SK-N-SH treated with all-trans-retinoic acid at 6 μM for 48 hours (cell line): ENCODE measurements at regions not wholly inside any gene's neighbourhood (a gene's known extent, or its start where the extent isn't known, plus 50 kb on each side); places are given as distances from the start of the nearest gene placed in this dataset.

Experiments
- ATAC-seq: fragments of 200-7000 bp; cut with Tn5 transposase; 3 replicates; pipeline ENCODE4 v1.9.1; 2020; ENCODE audit warnings: mild to moderate bottlenecking, moderate library complexity
- ARNTL ChIP-seq: fragments of 450-650 bp; formaldehyde crosslinking; IDR thresholded peaks from 2 replicates; pipeline ENCODE4 v1.5.0; 2020; ENCODE audit warnings: low read depth, mild to moderate bottlenecking, moderate library complexity, borderline replicate concordance
- BACH2 ChIP-seq: fragments of 250-450 bp; sonication (Bioruptor Pico); IDR thresholded peaks from 2 replicates; pipeline ENCODE4 v1.9.0; 2021; ENCODE audit warnings: mild to moderate bottlenecking, borderline replicate concordance
- CSDC2 ChIP-seq: fragments of 250-450 bp; sonication (Bioruptor Pico); IDR thresholded peaks from 2 replicates; pipeline ENCODE4 v1.5.0; 2020; ENCODE audit warnings: mild to moderate bottlenecking, moderate library complexity
- ESRRG ChIP-seq: fragments of 250-450 bp; sonication (Bioruptor Pico); IDR thresholded peaks from 2 replicates; pipeline ENCODE4 v1.6.1; 2021; ENCODE audit warnings: mild to moderate bottlenecking
- GLIS3 ChIP-seq: fragments of 250-450 bp; sonication (Bioruptor Pico); IDR thresholded peaks from 2 replicates; pipeline ENCODE4 v1.5.0; 2020; ENCODE audit warnings: mild to moderate bottlenecking, moderate library complexity
- ISL1 ChIP-seq: fragments of 250-450 bp; sonication (Bioruptor Pico); IDR thresholded peaks from 2 replicates; pipeline ENCODE4 v2.1.2; 2022; ENCODE audit warnings: mild to moderate bottlenecking, moderate library complexity
- OSR1 ChIP-seq: fragments of 250-450 bp; sonication (Bioruptor Pico); IDR thresholded peaks from 2 replicates; pipeline ENCODE4 v1.8.0; 2022; ENCODE audit warnings: moderate library complexity, mild to moderate bottlenecking, inconsistent platforms
- PPARA ChIP-seq: fragments of 250-450 bp; sonication (Bioruptor Pico); IDR thresholded peaks from 2 replicates; pipeline ENCODE4 v1.5.0; 2020; ENCODE audit warnings: mild to moderate bottlenecking, borderline replicate concordance
- RARB ChIP-seq: fragments of 250-450 bp; sonication (Bioruptor Pico); IDR thresholded peaks from 2 replicates; pipeline ENCODE4 v1.8.0; 2021; ENCODE audit warnings: mild to moderate bottlenecking, moderate library complexity
- SNAI2 ChIP-seq: fragments of 250-450 bp; sonication (Bioruptor Pico); IDR thresholded peaks from 2 replicates; pipeline ENCODE4 v1.5.0; 2020; ENCODE audit warnings: mild to moderate bottlenecking, moderate library complexity
- TCF4 ChIP-seq: fragments of 250-450 bp; sonication (Bioruptor Pico); IDR thresholded peaks from 2 replicates; pipeline ENCODE4 v1.8.0; 2021; ENCODE audit warnings: mild to moderate bottlenecking, moderate library complexity, borderline replicate concordance
- TOX ChIP-seq: fragments of 250-450 bp; sonication (Bioruptor Pico); IDR thresholded peaks from 2 replicates; pipeline ENCODE4 v1.8.0; 2021; ENCODE audit warnings: mild to moderate bottlenecking, moderate library complexity, borderline replicate concordance
- ZC3H10 ChIP-seq: fragments of 250-450 bp; sonication (Bioruptor Pico); IDR thresholded peaks from 2 replicates; pipeline ENCODE4 v1.5.1; 2021; ENCODE audit warnings: mild to moderate bottlenecking, moderate library complexity
- ZFP3 ChIP-seq: fragments of 250-450 bp; sonication (Bioruptor Pico); IDR thresholded peaks from 2 replicates; pipeline ENCODE4 v1.5.0; 2020; ENCODE audit warnings: mild to moderate bottlenecking, moderate library complexity
- ZFP30 ChIP-seq: fragments of 450-650 bp; formaldehyde crosslinking; IDR thresholded peaks from 2 replicates; pipeline ENCODE4 v1.5.0; 2022; ENCODE audit warnings: mild to moderate bottlenecking, moderate library complexity
- ZNF565 ChIP-seq: fragments of 450-650 bp; formaldehyde crosslinking; conservative IDR thresholded peaks from 2 replicates; pipeline ENCODE4 v1.5.0; 2020; ENCODE audit warnings: low read depth, mild to moderate bottlenecking, moderate library complexity
- ZNF70 ChIP-seq: fragments of 450-650 bp; formaldehyde crosslinking; IDR thresholded peaks from 2 replicates; pipeline ENCODE4 v1.5.0; 2020; ENCODE audit warnings: mild to moderate bottlenecking, moderate library complexity
- ZNF8 ChIP-seq: fragments of 450-650 bp; formaldehyde crosslinking; IDR thresholded peaks from 2 replicates; pipeline ENCODE4 v1.5.0; 2020; ENCODE audit warnings: mild to moderate bottlenecking, moderate library complexity
- TF ChIP-seq, protein P1 (sequence below): fragments of 250-450 bp; sonication (Bioruptor Pico); IDR thresholded peaks from 2 replicates; pipeline ENCODE4 v1.5.0; 2020; ENCODE audit warnings: mild to moderate bottlenecking, moderate library complexity
- TF ChIP-seq, protein P2 (sequence below): fragments of 250-450 bp; sonication (Bioruptor Pico); IDR thresholded peaks from 2 replicates; pipeline ENCODE4 v1.5.1; 2021; ENCODE audit warnings: mild to moderate bottlenecking, moderate library complexity
- TF ChIP-seq, protein P3 (sequence below): fragments of 250-450 bp; sonication (Bioruptor Pico); IDR thresholded peaks from 2 replicates; pipeline ENCODE4 v1.8.0; 2021; ENCODE audit warnings: low read depth, mild to moderate bottlenecking, moderate library complexity, borderline replicate concordance
- TF ChIP-seq, protein P4 (sequence below): fragments of 250-450 bp; sonication (Bioruptor Pico); IDR thresholded peaks from 2 replicates; pipeline ENCODE4 v1.8.0; 2020; ENCODE audit warnings: mild to moderate bottlenecking, moderate library complexity, borderline replicate concordance
- TF ChIP-seq, protein P5 (sequence below): fragments of 250-450 bp; sonication (Bioruptor Pico); IDR thresholded peaks from 2 replicates; pipeline ENCODE4 v1.5.1; 2020; ENCODE audit warnings: low read depth, mild to moderate bottlenecking, moderate library complexity

DNA sequence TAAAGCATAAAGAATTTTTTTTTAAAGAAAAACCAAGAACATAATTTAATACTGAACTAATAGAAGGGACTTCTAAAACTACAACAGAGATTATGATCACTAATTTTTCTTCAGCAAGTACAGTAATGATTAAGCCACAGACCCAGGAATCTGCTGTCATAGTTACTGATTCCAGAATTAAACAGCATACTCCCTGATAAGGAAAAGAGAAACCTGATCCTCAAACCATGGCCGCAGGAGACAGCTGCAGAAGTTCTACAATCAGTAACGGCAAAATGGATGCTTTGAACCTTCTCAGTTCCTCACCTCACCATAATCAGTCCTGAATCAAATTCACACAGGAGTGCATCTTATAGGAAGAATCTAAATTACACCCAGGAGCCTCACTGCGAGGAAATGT lies 939.0 kb upstream of the SLITRK1 start:
- TF ChIP-seq, protein P1, sequence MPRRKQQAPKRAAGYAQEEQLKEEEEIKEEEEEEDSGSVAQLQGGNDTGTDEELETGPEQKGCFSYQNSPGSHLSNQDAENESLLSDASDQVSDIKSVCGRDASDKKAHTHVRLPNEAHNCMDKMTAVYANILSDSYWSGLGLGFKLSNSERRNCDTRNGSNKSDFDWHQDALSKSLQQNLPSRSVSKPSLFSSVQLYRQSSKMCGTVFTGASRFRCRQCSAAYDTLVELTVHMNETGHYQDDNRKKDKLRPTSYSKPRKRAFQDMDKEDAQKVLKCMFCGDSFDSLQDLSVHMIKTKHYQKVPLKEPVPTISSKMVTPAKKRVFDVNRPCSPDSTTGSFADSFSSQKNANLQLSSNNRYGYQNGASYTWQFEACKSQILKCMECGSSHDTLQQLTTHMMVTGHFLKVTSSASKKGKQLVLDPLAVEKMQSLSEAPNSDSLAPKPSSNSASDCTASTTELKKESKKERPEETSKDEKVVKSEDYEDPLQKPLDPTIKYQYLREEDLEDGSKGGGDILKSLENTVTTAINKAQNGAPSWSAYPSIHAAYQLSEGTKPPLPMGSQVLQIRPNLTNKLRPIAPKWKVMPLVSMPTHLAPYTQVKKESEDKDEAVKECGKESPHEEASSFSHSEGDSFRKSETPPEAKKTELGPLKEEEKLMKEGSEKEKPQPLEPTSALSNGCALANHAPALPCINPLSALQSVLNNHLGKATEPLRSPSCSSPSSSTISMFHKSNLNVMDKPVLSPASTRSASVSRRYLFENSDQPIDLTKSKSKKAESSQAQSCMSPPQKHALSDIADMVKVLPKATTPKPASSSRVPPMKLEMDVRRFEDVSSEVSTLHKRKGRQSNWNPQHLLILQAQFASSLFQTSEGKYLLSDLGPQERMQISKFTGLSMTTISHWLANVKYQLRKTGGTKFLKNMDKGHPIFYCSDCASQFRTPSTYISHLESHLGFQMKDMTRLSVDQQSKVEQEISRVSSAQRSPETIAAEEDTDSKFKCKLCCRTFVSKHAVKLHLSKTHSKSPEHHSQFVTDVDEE (CRISPR knock-in tag): no peak
- no peak for TF ChIP-seq SNAI2 (CRISPR knock-in tag)
- TF ChIP-seq ZFP30 (CRISPR knock-in tag): no peak
- TF ChIP-seq RARB: no peak
- no peak for TF ChIP-seq GLIS3 (CRISPR knock-in tag)
- TF ChIP-seq, protein P2, sequence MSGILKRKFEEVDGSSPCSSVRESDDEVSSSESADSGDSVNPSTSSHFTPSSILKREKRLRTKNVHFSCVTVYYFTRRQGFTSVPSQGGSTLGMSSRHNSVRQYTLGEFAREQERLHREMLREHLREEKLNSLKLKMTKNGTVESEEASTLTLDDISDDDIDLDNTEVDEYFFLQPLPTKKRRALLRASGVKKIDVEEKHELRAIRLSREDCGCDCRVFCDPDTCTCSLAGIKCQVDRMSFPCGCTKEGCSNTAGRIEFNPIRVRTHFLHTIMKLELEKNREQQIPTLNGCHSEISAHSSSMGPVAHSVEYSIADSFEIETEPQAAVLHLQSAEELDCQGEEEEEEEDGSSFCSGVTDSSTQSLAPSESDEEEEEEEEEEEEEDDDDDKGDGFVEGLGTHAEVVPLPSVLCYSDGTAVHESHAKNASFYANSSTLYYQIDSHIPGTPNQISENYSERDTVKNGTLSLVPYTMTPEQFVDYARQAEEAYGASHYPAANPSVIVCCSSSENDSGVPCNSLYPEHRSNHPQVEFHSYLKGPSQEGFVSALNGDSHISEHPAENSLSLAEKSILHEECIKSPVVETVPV (CRISPR knock-in tag): no peak
- no peak for TF ChIP-seq PPARA (CRISPR knock-in tag)
- TF ChIP-seq ESRRG (CRISPR knock-in tag): no peak
- TF ChIP-seq ISL1 (CRISPR knock-in tag): no peak
- no peak for TF ChIP-seq CSDC2
- TF ChIP-seq ARNTL (CRISPR knock-in tag): no peak
- TF ChIP-seq ZFP3 (CRISPR knock-in tag): no peak
- no peak for TF ChIP-seq ZNF565 (CRISPR knock-in tag)
- no peak for TF ChIP-seq OSR1 (CRISPR knock-in tag)
- no peak for TF ChIP-seq ZNF8 (CRISPR knock-in tag)
- TF ChIP-seq, protein P3, sequence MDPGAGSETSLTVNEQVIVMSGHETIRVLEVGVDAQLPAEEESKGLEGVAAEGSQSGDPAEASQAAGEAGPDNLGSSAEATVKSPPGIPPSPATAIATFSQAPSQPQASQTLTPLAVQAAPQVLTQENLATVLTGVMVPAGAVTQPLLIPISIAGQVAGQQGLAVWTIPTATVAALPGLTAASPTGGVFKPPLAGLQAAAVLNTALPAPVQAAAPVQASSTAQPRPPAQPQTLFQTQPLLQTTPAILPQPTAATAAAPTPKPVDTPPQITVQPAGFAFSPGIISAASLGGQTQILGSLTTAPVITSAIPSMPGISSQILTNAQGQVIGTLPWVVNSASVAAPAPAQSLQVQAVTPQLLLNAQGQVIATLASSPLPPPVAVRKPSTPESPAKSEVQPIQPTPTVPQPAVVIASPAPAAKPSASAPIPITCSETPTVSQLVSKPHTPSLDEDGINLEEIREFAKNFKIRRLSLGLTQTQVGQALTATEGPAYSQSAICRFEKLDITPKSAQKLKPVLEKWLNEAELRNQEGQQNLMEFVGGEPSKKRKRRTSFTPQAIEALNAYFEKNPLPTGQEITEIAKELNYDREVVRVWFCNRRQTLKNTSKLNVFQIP: no peak
- no peak for TF ChIP-seq TOX (CRISPR knock-in tag)
- TF ChIP-seq ZNF70 (CRISPR knock-in tag): no peak
- no peak for TF ChIP-seq BACH2 (CRISPR knock-in tag)
- no peak for TF ChIP-seq ZC3H10 (CRISPR knock-in tag)
- peak; percentile 56; the same call in 2 of the 3 replicates for ATAC-seq

DNA sequence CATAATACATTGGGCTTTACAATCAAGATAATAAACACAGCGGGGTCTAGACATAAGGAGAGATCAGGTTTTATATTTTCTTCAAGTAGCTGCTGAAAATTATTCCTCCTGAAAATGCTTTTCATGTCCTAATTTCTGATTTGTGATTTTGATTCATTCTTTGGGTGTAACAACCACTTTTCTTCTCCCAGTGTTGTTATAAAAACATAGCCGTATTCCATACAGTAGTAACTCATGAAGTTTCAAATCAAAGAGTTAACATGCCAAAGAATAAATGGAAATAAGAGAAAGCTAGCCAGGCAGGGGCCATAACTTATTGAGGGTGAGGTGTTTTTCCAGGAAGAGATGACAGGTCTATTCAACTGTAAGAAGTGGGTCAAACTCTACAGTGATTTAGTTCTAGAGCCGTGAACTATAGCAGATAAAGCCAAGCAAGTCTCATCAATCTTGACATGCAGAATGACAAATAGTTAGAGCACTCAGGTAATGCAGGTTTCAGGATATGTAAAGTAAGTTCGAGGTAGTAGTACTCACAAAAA lies 934.4 kb upstream of the SLITRK1 start:
- TF ChIP-seq PPARA (CRISPR knock-in tag) (no peak), ZNF565 (CRISPR knock-in tag) (no peak), OSR1 (CRISPR knock-in tag) (no peak), CSDC2 (no peak), ZC3H10 (CRISPR knock-in tag) (no peak), SNAI2 (CRISPR knock-in tag) (no peak), TCF4 (no peak), TOX (CRISPR knock-in tag) (no peak), ZNF70 (CRISPR knock-in tag) (no peak), ESRRG (CRISPR knock-in tag) (no peak), RARB (no peak), ARNTL (CRISPR knock-in tag) (no peak), ZFP3 (CRISPR knock-in tag) (no peak), ZNF8 (CRISPR knock-in tag) (no peak), BACH2 (CRISPR knock-in tag) (no peak)
- TF ChIP-seq, protein P1 (CRISPR knock-in tag): no peak
- TF ChIP-seq, protein P2 (CRISPR knock-in tag): no peak
- TF ChIP-seq, protein P4, sequence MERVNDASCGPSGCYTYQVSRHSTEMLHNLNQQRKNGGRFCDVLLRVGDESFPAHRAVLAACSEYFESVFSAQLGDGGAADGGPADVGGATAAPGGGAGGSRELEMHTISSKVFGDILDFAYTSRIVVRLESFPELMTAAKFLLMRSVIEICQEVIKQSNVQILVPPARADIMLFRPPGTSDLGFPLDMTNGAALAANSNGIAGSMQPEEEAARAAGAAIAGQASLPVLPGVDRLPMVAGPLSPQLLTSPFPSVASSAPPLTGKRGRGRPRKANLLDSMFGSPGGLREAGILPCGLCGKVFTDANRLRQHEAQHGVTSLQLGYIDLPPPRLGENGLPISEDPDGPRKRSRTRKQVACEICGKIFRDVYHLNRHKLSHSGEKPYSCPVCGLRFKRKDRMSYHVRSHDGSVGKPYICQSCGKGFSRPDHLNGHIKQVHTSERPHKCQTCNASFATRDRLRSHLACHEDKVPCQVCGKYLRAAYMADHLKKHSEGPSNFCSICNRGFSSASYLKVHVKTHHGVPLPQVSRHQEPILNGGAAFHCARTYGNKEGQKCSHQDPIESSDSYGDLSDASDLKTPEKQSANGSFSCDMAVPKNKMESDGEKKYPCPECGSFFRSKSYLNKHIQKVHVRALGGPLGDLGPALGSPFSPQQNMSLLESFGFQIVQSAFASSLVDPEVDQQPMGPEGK (CRISPR knock-in tag): no peak
- TF ChIP-seq, protein P3: no peak
- TF ChIP-seq, protein P5, sequence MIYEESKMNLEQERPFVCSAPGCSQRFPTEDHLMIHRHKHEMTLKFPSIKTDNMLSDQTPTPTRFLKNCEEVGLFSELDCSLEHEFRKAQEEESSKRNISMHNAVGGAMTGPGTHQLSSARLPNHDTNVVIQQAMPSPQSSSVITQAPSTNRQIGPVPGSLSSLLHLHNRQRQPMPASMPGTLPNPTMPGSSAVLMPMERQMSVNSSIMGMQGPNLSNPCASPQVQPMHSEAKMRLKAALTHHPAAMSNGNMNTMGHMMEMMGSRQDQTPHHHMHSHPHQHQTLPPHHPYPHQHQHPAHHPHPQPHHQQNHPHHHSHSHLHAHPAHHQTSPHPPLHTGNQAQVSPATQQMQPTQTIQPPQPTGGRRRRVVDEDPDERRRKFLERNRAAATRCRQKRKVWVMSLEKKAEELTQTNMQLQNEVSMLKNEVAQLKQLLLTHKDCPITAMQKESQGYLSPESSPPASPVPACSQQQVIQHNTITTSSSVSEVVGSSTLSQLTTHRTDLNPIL (CRISPR knock-in tag): no peak
- no peak for ATAC-seq
